ENCODE measurements at regions not wholly inside any gene's neighbourhood (a gene's known extent, or its start where the extent isn't known, plus 50 kb on each side); places are given as distances from the start of the nearest gene placed in this dataset.

GRCh38 chr6:164040994-164041393 is 626.5 kb downstream of the QKI start:
- TF ChIP-seq POLR2A (IDR thresholded peaks at IDR 0.05), result no peak
- no peak for TF ChIP-seq CTCF (IDR thresholded peaks at IDR 0.05)
